H1 (cell line): ENCODE measurements at regions not wholly inside any gene's neighbourhood (a gene's known extent, or its start where the extent isn't known, plus 50 kb on each side); places are given as distances from the start of the nearest gene placed in this dataset.

Experiments
- CTCF ChIP-seq, 3 experiments: IDR thresholded peaks; 1 replicate in 2 of 3; 2 replicates in 1 of 3; pipeline versions ENCODE4 v1.5.1 to v1.6.1; 2011; ENCODE audit warnings: low read length in 3 of 3, mild to moderate bottlenecking in 3 of 3, inconsistent platforms in 2 of 3, low read depth in 1 of 3, moderate library complexity in 1 of 3; ENCODE audit not compliant: insufficient read depth in 1 of 3; ENCODE audit errors: control extremely low read depth in 1 of 3
- FOSL1 ChIP-seq: IDR thresholded peaks from 2 replicates; pipeline ENCODE4 v1.6.1; 2011; ENCODE audit warnings: mild to moderate bottlenecking, low read depth, low read length, moderate library complexity; ENCODE audit not compliant: insufficient read depth
- HDAC6 ChIP-seq: IDR thresholded peaks from one replicate; pipeline ENCODE4 v1.7.1; 2012; ENCODE audit warnings: low read depth, mild to moderate bottlenecking, inconsistent platforms, low read length, moderate library complexity
- MAFK ChIP-seq: IDR thresholded peaks from 2 replicates; pipeline ENCODE4 v1.6.1; 2012; ENCODE audit warnings: low read depth, mild to moderate bottlenecking, improper control_type of control experiment, low read length
- POLR2A ChIP-seq, 2 experiments: IDR thresholded peaks; 1 replicate in 1 of 2; 2 replicates in 1 of 2; pipeline ENCODE4 v1.6.1; 2011; ENCODE audit warnings: low read depth in 2 of 2, low read length in 2 of 2, mild to moderate bottlenecking in 2 of 2; ENCODE audit errors: control extremely low read depth in 1 of 2
- SIRT6 ChIP-seq: IDR thresholded peaks from one replicate; pipeline ENCODE4 v1.7.1; 2012; ENCODE audit warnings: low read length, inconsistent platforms
- SRF ChIP-seq: IDR thresholded peaks from 2 replicates; pipeline ENCODE4 v1.6.1; 2011; ENCODE audit warnings: mild to moderate bottlenecking, low read depth, low read length, moderate library complexity
- TAF1 ChIP-seq: IDR thresholded peaks from 2 replicates; pipeline ENCODE4 v1.6.1; 2011; ENCODE audit warnings: mild to moderate bottlenecking, low read depth, low read length
- TCF12 ChIP-seq: IDR thresholded peaks from 2 replicates; pipeline ENCODE4 v1.6.1; 2011; ENCODE audit warnings: low read depth, mild to moderate bottlenecking, low read length
- TF ChIP-seq, protein P1 (sequence below): fragments of 300-600 bp; sonication (generic); IDR thresholded peaks from 2 replicates; pipeline ENCODE4 v1.7.1; 2012; ENCODE audit warnings: low read length, moderate library complexity, mild to moderate bottlenecking, inconsistent platforms; ENCODE audit not compliant: insufficient replicate concordance

DNA sequence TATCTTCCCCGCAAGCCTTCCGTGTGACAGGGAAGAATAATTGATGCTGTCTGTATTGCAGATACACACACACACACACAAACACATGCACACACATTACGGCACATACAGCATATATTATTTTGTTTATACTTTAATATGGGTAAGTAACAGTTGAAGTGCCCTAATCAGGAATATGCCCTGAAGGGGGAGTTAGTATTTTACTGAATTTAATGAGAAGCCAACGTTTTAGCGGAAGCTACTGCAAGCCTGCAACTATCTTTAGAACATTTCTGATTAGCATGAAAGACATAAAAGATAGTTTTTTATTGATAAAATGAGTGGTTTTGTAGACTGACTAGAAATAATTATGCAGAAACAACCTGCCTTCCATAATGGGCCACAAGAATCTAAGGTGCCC lies 296.6 kb upstream of the SLCO3A1 start (continued):
- TF ChIP-seq, protein P1, sequence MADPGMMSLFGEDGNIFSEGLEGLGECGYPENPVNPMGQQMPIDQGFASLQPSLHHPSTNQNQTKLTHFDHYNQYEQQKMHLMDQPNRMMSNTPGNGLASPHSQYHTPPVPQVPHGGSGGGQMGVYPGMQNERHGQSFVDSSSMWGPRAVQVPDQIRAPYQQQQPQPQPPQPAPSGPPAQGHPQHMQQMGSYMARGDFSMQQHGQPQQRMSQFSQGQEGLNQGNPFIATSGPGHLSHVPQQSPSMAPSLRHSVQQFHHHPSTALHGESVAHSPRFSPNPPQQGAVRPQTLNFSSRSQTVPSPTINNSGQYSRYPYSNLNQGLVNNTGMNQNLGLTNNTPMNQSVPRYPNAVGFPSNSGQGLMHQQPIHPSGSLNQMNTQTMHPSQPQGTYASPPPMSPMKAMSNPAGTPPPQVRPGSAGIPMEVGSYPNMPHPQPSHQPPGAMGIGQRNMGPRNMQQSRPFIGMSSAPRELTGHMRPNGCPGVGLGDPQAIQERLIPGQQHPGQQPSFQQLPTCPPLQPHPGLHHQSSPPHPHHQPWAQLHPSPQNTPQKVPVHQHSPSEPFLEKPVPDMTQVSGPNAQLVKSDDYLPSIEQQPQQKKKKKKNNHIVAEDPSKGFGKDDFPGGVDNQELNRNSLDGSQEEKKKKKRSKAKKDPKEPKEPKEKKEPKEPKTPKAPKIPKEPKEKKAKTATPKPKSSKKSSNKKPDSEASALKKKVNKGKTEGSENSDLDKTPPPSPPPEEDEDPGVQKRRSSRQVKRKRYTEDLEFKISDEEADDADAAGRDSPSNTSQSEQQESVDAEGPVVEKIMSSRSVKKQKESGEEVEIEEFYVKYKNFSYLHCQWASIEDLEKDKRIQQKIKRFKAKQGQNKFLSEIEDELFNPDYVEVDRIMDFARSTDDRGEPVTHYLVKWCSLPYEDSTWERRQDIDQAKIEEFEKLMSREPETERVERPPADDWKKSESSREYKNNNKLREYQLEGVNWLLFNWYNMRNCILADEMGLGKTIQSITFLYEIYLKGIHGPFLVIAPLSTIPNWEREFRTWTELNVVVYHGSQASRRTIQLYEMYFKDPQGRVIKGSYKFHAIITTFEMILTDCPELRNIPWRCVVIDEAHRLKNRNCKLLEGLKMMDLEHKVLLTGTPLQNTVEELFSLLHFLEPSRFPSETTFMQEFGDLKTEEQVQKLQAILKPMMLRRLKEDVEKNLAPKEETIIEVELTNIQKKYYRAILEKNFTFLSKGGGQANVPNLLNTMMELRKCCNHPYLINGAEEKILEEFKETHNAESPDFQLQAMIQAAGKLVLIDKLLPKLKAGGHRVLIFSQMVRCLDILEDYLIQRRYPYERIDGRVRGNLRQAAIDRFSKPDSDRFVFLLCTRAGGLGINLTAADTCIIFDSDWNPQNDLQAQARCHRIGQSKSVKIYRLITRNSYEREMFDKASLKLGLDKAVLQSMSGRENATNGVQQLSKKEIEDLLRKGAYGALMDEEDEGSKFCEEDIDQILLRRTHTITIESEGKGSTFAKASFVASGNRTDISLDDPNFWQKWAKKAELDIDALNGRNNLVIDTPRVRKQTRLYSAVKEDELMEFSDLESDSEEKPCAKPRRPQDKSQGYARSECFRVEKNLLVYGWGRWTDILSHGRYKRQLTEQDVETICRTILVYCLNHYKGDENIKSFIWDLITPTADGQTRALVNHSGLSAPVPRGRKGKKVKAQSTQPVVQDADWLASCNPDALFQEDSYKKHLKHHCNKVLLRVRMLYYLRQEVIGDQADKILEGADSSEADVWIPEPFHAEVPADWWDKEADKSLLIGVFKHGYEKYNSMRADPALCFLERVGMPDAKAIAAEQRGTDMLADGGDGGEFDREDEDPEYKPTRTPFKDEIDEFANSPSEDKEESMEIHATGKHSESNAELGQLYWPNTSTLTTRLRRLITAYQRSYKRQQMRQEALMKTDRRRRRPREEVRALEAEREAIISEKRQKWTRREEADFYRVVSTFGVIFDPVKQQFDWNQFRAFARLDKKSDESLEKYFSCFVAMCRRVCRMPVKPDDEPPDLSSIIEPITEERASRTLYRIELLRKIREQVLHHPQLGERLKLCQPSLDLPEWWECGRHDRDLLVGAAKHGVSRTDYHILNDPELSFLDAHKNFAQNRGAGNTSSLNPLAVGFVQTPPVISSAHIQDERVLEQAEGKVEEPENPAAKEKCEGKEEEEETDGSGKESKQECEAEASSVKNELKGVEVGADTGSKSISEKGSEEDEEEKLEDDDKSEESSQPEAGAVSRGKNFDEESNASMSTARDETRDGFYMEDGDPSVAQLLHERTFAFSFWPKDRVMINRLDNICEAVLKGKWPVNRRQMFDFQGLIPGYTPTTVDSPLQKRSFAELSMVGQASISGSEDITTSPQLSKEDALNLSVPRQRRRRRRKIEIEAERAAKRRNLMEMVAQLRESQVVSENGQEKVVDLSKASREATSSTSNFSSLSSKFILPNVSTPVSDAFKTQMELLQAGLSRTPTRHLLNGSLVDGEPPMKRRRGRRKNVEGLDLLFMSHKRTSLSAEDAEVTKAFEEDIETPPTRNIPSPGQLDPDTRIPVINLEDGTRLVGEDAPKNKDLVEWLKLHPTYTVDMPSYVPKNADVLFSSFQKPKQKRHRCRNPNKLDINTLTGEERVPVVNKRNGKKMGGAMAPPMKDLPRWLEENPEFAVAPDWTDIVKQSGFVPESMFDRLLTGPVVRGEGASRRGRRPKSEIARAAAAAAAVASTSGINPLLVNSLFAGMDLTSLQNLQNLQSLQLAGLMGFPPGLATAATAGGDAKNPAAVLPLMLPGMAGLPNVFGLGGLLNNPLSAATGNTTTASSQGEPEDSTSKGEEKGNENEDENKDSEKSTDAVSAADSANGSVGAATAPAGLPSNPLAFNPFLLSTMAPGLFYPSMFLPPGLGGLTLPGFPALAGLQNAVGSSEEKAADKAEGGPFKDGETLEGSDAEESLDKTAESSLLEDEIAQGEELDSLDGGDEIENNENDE, result no peak
- TF ChIP-seq TCF12 (no peak), SRF (no peak), FOSL1 (no peak), MAFK (no peak), SIRT6 (no peak), CTCF (IDR thresholded peaks at IDR 0.05; ENCODE audit: control extremely low read depth in 1 of 3, insufficient read depth in 1 of 3, low read depth in 1 of 3, low read length in 3 of 3) (no peak), TAF1 (no peak), POLR2A (IDR thresholded peaks at IDR 0.05; ENCODE audit: control extremely low read depth in 1 of 2, low read depth in 2 of 2, low read length in 2 of 2) (no peak), HDAC6 (no peak)
